HL-60 (cell line): ENCODE measurements at regions not wholly inside any gene's neighbourhood (a gene's known extent, or its start where the extent isn't known, plus 50 kb on each side); places are given as distances from the start of the nearest gene placed in this dataset.

Experiments
- DNase-seq, 2 experiments: peaks; one replicate each; pipeline ENCODE4 v3.0.0-alpha.2; 2010 to 2020; ENCODE audit warnings: low read depth in 1 of 2, low spot score in 1 of 2
- H3K27ac ChIP-seq: fragments of 250-450 bp; sonication (Bioruptor Pico); replicated peaks from 2 replicates; pipeline ENCODE4 v1.5.1; 2020; ENCODE audit warnings: mild to moderate bottlenecking, moderate library complexity
- H3K27me3 ChIP-seq: fragments of 250-450 bp; sonication (Bioruptor Pico); 2 replicates; pipeline ENCODE4 v1.5.1; 2021; ENCODE audit warnings: mild to moderate bottlenecking, moderate library complexity; ENCODE audit not compliant: insufficient read depth, poor library complexity, severe bottlenecking
- H3K4me3 ChIP-seq: replicated peaks from 2 replicates; pipeline ENCODE4 v1.5.1; 2011; ENCODE audit warnings: mild to moderate bottlenecking, control low read depth, low read length; ENCODE audit not compliant: insufficient read depth
- CTCF ChIP-seq: IDR thresholded peaks from one replicate; pipeline ENCODE4 v1.5.1; 2011; ENCODE audit warnings: low read length, control low read depth, inconsistent platforms; ENCODE audit not compliant: insufficient read depth
- GABPA ChIP-seq: IDR thresholded peaks from 2 replicates; pipeline ENCODE4 v1.6.1; 2012; ENCODE audit warnings: low read depth
- POLR2AphosphoS5 ChIP-seq: IDR thresholded peaks from 2 replicates; pipeline ENCODE4 v1.6.1; 2012; ENCODE audit warnings: low read depth
- REST ChIP-seq: IDR thresholded peaks from 2 replicates; pipeline ENCODE4 v1.6.1; 2012; ENCODE audit warnings: low read depth; ENCODE audit not compliant: insufficient replicate concordance
- SPI1 ChIP-seq: IDR thresholded peaks from 2 replicates; pipeline ENCODE4 v1.6.1; 2012; ENCODE audit warnings: low read depth, mild to moderate bottlenecking, borderline replicate concordance

GRCh38 chr3:117454908-117455307, 745.3 kb downstream of the TUSC7 start:
- no peak for DNase-seq
- TF ChIP-seq REST: no peak
- TF ChIP-seq GABPA: no peak
- no peak for TF ChIP-seq CTCF
- no peak for TF ChIP-seq POLR2AphosphoS5
- TF ChIP-seq SPI1: no peak
- Histone ChIP-seq H3K4me3 (no peak overlapping the region), H3K27me3 (no peaks in the 10 kb centered on the region), H3K27ac (no peak overlapping the region)

GRCh38 chr3:117455782-117456181, 746.2 kb downstream of the TUSC7 start:
- no peaks in the 10 kb centered on the region for H3K27me3 ChIP-seq
- no peak for DNase-seq

More at GRCh38 chr3:117455782-117456181, 746.2 kb downstream of the TUSC7 start:
- TF ChIP-seq GABPA (no peak), CTCF (no peak), SPI1 (no peak), POLR2AphosphoS5 (no peak), REST (no peak)
- Histone ChIP-seq H3K27ac (no peak overlapping the region), H3K4me3 (no peak overlapping the region)
